Colonic mucosa (tissue), 4 donors: ENCODE measurements at regions not wholly inside any gene's neighbourhood (a gene's known extent, or its start where the extent isn't known, plus 50 kb on each side); places are given as distances from the start of the nearest gene placed in this dataset.

Experiments
- DNase-seq: peaks from one replicate; pipeline ENCODE4 v3.0.0-alpha.2; 2020
- H3K27ac ChIP-seq: fragments of 200-600 bp; one replicate; pipeline ENCODE4 v1.8.0; 2021
- H3K27me3 ChIP-seq: fragments of 200-600 bp; one replicate; pipeline ENCODE4 v1.8.0; 2021
- H3K36me3 ChIP-seq: fragments of 200-600 bp; one replicate; pipeline ENCODE4 v1.8.0; 2021
- H3K4me1 ChIP-seq: fragments of 200-600 bp; one replicate; pipeline ENCODE4 v1.8.0; 2021; ENCODE audit warnings: mild to moderate bottlenecking
- H3K4me3 ChIP-seq: fragments of 200-600 bp; one replicate; pipeline ENCODE4 v1.8.0; 2021
- H3K9ac ChIP-seq, 2 donors: one replicate each; pipeline ENCODE4 v1.7.0; 2013; ENCODE audit warnings: control low read depth in 2 of 2, low read depth in 2 of 2, low read length in 2 of 2
- H3K9me3 ChIP-seq: fragments of 200-600 bp; one replicate; pipeline ENCODE4 v1.8.0; 2021
- intact Hi-C: fragments of 100-400 bp; cut with DNase I; formaldehyde crosslinking; loops from one replicate; pipeline ENCODE4 v1.14.1; 2022
- TF ChIP-seq, protein P1 (sequence below): fragments of 200-600 bp; IDR thresholded peaks from one replicate; pipeline ENCODE4 v1.8.0; 2022; ENCODE audit warnings: antibody characterized with exemption, mild to moderate bottlenecking
- donor health status: healthy.
- donor health status: DM: no; HTN: no; CAD: no.
- donor health status: DM: no; HTN: no; CAD: no.

- Histone ChIP-seq H3K4me1 (no peaks in the 10 kb centered on the region), H3K36me3 (no peaks in the 10 kb centered on the region), H3K9ac (no peak overlapping the region), H3K27ac (no peak overlapping the region), H3K4me3 (no peak overlapping the region), H3K9me3 (no peaks in the 10 kb centered on the region), H3K27me3 (no peaks in the 10 kb centered on the region)
- intact Hi-C loops, result no loop called here
- TF ChIP-seq, protein P1, sequence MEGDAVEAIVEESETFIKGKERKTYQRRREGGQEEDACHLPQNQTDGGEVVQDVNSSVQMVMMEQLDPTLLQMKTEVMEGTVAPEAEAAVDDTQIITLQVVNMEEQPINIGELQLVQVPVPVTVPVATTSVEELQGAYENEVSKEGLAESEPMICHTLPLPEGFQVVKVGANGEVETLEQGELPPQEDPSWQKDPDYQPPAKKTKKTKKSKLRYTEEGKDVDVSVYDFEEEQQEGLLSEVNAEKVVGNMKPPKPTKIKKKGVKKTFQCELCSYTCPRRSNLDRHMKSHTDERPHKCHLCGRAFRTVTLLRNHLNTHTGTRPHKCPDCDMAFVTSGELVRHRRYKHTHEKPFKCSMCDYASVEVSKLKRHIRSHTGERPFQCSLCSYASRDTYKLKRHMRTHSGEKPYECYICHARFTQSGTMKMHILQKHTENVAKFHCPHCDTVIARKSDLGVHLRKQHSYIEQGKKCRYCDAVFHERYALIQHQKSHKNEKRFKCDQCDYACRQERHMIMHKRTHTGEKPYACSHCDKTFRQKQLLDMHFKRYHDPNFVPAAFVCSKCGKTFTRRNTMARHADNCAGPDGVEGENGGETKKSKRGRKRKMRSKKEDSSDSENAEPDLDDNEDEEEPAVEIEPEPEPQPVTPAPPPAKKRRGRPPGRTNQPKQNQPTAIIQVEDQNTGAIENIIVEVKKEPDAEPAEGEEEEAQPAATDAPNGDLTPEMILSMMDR, result no peak
- DNase-seq, result no peak
Measured at GRCh38 chr18:1392046-1392445, 487.4 kb downstream of the ADCYAP1 start.

DNA sequence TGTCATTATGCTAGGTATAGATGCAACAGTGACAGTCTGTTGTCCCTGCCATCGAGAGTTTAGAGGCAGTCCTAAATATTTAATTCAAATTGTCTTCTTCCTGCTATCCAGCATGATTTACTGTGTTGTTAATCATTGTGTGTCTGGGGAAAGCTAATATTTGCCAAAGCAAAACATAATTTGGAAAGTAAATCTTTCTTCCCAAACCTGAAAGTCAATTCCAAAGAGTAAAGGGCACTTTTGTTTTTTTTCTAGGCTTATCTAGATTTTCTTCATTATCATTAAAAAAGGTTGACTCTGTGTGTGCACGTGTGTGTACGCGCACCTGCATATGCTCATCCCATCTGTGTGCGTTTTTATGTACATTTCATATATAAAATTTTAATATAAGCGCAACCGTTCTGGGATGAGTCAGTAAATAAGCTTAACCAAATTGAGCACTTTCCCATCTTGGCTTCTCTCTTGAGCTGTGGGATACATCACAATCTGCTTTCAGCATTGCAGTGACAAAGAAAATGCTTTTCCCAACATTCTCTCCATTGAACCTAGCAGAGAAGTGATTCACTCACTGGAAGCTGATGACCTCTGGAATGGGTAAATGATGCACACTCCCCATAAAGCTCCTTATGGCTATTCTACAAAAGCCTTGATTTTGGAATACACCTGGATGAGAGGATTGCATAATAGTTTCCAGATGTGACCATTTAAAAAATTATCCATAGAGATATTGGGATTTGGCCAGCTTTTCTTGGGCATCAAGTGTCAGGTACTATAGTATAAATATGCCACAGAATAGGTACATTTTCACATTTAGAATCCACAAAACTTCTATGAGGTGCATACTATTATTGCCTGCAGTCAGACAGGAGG, 488.4 kb downstream of the ADCYAP1 start:
- Histone ChIP-seq H3K36me3 (no peaks in the 10 kb centered on the region), H3K4me1 (no peaks in the 10 kb centered on the region), H3K9me3 (no peaks in the 10 kb centered on the region), H3K4me3 (no peak overlapping the region), H3K9ac (no peak overlapping the region), H3K27ac (no peak overlapping the region), H3K27me3 (no peaks in the 10 kb centered on the region)
- TF ChIP-seq, protein P1, result no peak
- no peak for DNase-seq
- intact Hi-C loops, result no loop called here

DNA sequence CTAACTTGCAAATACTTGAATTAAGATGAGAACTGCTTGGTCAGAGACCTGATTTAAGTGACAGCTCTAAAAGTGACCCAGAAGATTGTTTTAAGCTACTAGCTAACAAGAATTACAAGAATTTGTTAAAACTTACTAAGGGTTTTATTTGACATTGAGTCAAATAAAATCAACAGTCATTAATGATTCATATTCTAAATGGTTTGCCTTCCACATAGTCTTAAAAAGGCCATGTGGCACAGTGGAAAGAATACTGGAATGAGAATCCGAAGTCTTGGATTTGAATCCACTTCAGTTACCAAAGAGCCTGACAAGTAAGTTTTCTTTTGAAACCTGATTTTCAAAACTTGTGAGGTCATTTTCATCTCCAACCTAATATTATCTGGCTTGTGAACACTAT, 489.3 kb downstream of the ADCYAP1 start:
- Histone ChIP-seq H3K27me3 (no peaks in the 10 kb centered on the region), H3K36me3 (no peaks in the 10 kb centered on the region), H3K4me3 (no peak overlapping the region), H3K9ac (no peak overlapping the region), H3K27ac (no peak overlapping the region), H3K9me3 (no peaks in the 10 kb centered on the region), H3K4me1 (no peaks in the 10 kb centered on the region)
- TF ChIP-seq, protein P1, result no peak
- intact Hi-C loops, result no loop called here
- no peak for DNase-seq

GRCh38 chr18:1394426-1394825, 489.8 kb downstream of the ADCYAP1 start:
- Histone ChIP-seq H3K27ac (no peak overlapping the region), H3K36me3 (no peaks in the 10 kb centered on the region), H3K9me3 (no peaks in the 10 kb centered on the region), H3K9ac (no peak overlapping the region), H3K27me3 (no peaks in the 10 kb centered on the region), H3K4me3 (no peak overlapping the region), H3K4me1 (no peaks in the 10 kb centered on the region)
- intact Hi-C loops, result no loop called here
- no peak for DNase-seq
- TF ChIP-seq, protein P1, result no peak

DNA sequence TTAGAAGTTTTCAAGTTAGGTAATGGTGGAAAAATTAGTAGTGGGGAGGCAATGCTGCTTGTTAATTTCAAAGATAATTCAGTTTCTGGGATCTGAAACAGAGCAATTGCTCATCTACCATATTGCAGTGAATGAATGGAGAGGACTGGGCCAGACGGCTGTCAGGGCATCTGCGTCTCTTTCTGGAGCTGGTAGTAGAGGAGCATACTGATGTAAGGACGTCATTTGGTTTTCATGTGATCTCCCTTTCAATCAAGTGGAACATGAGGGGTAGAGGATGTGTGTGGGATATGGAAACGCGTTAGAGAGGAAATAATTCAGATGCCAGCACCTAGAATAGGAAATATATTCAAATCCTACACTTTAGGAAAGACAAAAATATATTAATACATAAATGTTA, 490.3 kb downstream of the ADCYAP1 start:
- no peaks in the 10 kb centered on the region for H3K9me3 ChIP-seq
- no peak overlapping the region for H3K27ac ChIP-seq
- intact Hi-C loops, result no loop called here
- no peak overlapping the region for H3K9ac ChIP-seq
- no peak overlapping the region for H3K4me3 ChIP-seq
- no peaks in the 10 kb centered on the region for H3K27me3 ChIP-seq
- no peaks in the 10 kb centered on the region for H3K4me1 ChIP-seq
- no peaks in the 10 kb centered on the region for H3K36me3 ChIP-seq
- no peak for DNase-seq
- TF ChIP-seq, protein P1, result no peak
